Astrocyte of the spinal cord (primary cell): ENCODE measurements at regions not wholly inside any gene's neighbourhood (a gene's known extent, or its start where the extent isn't known, plus 50 kb on each side); places are given as distances from the start of the nearest gene placed in this dataset.

Experiments used
- DNase-seq: peaks from one replicate; pipeline ENCODE4 v3.0.0; 2011; ENCODE audit warnings: low read depth, low spot score
- H3K4me3 ChIP-seq: 2 replicates; pipeline ENCODE4 v1.5.1; 2011; ENCODE audit warnings: low read depth, mild to moderate bottlenecking, low read length, moderate library complexity
- in situ Hi-C: cut with HindIII; loops from 2 replicates; pipeline ENCODE4 v1.10.0; 2017; ENCODE audit warnings: low sequenced_read_pairs
- TF ChIP-seq, protein P1 (sequence below): IDR thresholded peaks from 2 replicates; pipeline ENCODE4 v1.5.1; 2012; ENCODE audit warnings: low read depth, mild to moderate bottlenecking, low read length, inconsistent platforms

DNA sequence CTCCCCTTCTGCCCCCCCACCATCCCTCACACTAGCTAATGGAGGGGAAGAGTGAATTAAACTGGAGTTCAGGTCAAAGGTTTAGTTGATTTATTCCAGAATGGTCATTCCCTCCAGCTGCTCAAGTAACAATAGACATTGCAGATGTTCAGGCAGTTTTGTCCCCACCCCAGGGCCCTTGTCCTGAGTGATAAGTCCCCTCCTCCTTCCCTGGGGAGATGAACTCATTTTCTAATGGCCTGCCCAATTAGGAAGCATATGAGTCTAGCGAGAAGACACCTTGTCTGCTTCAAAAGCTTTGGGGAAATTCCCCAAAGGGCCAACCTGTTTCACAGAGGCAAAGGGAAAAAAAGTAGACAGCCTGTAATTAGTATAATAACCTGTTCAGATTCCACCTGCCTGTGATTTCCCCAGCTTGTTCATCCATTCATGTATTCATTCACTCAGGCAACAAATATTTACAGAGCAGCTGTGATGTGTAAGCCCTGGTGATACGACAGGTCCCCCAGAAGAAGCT, 165.3 kb downstream of the SHQ1 start:
- DNase-seq = no peak
- TF ChIP-seq, protein P1, sequence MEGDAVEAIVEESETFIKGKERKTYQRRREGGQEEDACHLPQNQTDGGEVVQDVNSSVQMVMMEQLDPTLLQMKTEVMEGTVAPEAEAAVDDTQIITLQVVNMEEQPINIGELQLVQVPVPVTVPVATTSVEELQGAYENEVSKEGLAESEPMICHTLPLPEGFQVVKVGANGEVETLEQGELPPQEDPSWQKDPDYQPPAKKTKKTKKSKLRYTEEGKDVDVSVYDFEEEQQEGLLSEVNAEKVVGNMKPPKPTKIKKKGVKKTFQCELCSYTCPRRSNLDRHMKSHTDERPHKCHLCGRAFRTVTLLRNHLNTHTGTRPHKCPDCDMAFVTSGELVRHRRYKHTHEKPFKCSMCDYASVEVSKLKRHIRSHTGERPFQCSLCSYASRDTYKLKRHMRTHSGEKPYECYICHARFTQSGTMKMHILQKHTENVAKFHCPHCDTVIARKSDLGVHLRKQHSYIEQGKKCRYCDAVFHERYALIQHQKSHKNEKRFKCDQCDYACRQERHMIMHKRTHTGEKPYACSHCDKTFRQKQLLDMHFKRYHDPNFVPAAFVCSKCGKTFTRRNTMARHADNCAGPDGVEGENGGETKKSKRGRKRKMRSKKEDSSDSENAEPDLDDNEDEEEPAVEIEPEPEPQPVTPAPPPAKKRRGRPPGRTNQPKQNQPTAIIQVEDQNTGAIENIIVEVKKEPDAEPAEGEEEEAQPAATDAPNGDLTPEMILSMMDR = no peak
- no peak overlapping the region for H3K4me3 ChIP-seq
- in situ Hi-C loops = no loop called here

DNA sequence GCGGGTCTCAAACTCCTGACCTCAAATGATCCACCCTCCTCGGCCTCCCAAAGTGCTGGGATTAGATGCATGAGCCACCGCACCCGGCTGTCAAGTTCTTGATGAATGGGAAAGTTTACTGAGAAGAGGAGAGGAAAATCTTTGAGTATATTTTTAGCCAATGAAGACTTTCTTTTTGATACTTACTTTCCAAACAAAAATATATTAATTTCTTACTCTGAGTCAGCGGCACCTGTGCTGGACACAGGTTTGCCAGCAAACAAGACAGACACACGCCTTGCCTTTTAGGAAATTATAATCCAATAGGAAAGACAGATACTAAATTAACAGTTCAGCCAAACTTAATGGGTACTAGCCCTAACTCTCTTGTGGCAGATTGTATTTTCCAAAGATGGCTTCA, 166.6 kb downstream of the SHQ1 start:
- in situ Hi-C loops = no loop called here
- DNase-seq = no peak
- no peak overlapping the region for H3K4me3 ChIP-seq
- TF ChIP-seq, protein P1 = no peak

DNA sequence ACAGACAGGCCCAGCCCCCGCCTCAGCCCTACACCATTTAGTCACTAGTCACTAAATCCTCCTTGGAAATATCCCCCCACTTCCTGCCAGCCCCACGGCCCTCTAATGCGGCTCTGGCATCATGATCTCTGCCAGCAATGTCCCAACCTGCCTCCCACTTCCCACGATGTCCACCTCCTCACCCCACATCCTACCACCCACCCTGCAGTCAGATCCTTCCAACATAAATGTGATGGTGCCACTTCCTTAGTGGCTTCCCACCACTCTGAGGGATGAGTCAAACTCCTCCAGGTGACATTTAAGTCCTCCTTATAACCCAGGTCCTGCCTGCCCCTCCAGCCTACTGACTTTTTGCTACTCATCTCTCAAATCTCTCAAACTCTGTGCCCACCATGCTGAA, 167.5 kb downstream of the SHQ1 start:
- no peak for DNase-seq
- TF ChIP-seq, protein P1 = no peak
- no peak overlapping the region for H3K4me3 ChIP-seq
- in situ Hi-C loops = no loop called here

DNA sequence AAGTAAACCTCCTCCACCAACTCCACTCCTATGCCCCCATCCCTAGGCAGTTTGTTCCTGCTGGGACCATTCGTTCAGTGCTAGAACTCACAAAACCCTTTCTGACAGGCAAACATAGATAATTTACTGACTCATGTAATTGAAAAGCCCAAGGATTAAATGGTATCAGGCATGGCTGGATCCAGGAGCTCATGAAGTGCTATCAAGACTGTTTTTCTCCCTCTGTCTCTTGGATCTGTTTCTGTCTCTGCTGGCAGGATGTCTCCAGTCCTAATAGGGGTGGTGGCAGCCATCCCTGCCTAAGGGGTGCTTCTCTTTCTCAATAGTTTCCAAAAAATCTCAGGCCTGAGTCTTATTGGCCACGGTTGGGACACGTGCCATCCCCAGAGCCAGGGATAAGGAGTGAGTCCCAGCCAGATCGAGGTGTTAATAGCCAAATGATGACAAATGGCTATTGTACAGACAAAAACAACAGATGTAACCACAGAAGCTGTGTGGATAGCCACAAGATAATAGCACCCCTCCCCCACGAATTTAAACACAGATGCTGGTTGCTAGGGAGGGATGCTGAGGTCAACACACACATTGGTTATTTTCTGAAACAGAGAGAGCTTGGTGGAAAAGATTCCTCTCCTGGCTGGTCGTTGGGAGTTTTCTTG, 168.6 kb downstream of the SHQ1 start:
- DNase-seq = peak; percentile 45

DNA sequence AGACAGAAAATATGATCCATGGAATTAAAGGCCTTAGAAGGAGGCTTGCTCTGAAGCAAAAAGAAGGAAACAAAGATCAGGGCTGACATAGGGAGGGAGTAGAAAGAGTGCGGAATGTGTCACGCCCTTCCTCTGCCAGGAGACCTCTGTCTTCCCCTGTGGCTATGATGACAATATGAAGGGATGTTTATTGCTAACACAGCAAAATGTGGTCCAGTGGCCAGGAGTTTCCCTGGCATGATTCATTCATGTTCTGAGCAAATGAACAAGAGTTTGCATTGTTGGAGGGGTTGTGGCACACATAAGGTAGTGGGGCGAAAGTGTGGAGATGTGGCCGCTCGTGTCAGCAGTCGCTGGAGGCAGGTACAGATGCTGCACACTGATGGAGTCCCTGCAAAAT, 169.4 kb downstream of the SHQ1 start:
- in situ Hi-C loops = no loop called here
- no peak for DNase-seq
- H3K4me3 ChIP-seq = no peak overlapping the region
- TF ChIP-seq, protein P1 = no peak

More for the DNA sequence above, 168.6 kb downstream of the SHQ1 start:
- TF ChIP-seq, protein P1 = no peak
- in situ Hi-C loops = no loop called here
- H3K4me3 ChIP-seq = no peak overlapping the region

DNA sequence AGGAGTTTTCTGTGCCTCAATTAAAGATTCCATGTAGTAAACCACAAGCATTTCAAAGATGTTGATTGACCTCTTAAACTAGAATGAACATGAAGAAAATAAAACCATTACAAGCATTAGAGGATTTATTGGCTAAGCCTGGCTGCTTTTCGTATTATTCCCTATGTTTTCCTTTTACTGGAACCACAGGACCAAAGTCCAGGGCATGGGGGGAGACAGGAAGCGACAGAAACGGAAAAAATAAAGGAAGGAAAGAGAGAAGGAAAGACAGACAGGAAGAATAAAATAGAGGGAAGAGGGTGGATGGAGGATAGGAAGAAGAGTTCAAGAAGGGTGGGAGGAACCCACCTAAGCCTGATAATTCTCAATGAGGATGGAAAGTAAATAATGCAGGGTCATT, 169.9 kb downstream of the SHQ1 start:
- in situ Hi-C loops = no loop called here
- DNase-seq = no peak
- no peak overlapping the region for H3K4me3 ChIP-seq
- TF ChIP-seq, protein P1 = no peak
